Fibroblast of villous mesenchyme (primary cell): ENCODE measurements at regions not wholly inside any gene's neighbourhood (a gene's known extent, or its start where the extent isn't known, plus 50 kb on each side); places are given as distances from the start of the nearest gene placed in this dataset.

Experiments used
- DNase-seq: peaks from one replicate; pipeline ENCODE4 v3.0.0-alpha.2; 2010; ENCODE audit warnings: low read depth
- H3K4me3 ChIP-seq: 2 replicates; pipeline ENCODE4 v1.5.1; 2011; ENCODE audit warnings: low read depth, mild to moderate bottlenecking, low read length
- CTCF ChIP-seq: IDR thresholded peaks from 2 replicates; pipeline ENCODE4 v1.5.1; 2012; ENCODE audit warnings: low read depth, mild to moderate bottlenecking, low read length; ENCODE audit not compliant: insufficient read depth

GRCh38 chr6:157767775-157768156, 55.3 kb upstream of the SNX9 start:
- DNase-seq: no peak
- no peak for TF ChIP-seq CTCF
- no peak overlapping the region for H3K4me3 ChIP-seq

GRCh38 chr6:157768304-157768703, 54.7 kb upstream of the SNX9 start:
- no peak overlapping the region for H3K4me3 ChIP-seq
- TF ChIP-seq CTCF: no peak
- no peak for DNase-seq

GRCh38 chr6:157768863-157769551, 54.0 kb upstream of the SNX9 start:
- no peak overlapping the region for H3K4me3 ChIP-seq
- no peak for TF ChIP-seq CTCF
- no peak for DNase-seq

- no peak for DNase-seq
- H3K4me3 ChIP-seq: no peak overlapping the region
- no peak for TF ChIP-seq CTCF
Measured at GRCh38 chr6:157769776-157770426, 53.1 kb upstream of the SNX9 start.

- no peak overlapping the region for H3K4me3 ChIP-seq
- DNase-seq: no peak
- TF ChIP-seq CTCF: no peak
Measured at GRCh38 chr6:157770946-157771345, 52.1 kb upstream of the SNX9 start.

- DNase-seq: no peak
- TF ChIP-seq CTCF: no peak
- no peak overlapping the region for H3K4me3 ChIP-seq
Measured at GRCh38 chr6:157772820-157773219, 50.2 kb upstream of the SNX9 start.
